ENCODE measurements at regions not wholly inside any gene's neighbourhood (a gene's known extent, or its start where the extent isn't known, plus 50 kb on each side); places are given as distances from the start of the nearest gene placed in this dataset.

DNA sequence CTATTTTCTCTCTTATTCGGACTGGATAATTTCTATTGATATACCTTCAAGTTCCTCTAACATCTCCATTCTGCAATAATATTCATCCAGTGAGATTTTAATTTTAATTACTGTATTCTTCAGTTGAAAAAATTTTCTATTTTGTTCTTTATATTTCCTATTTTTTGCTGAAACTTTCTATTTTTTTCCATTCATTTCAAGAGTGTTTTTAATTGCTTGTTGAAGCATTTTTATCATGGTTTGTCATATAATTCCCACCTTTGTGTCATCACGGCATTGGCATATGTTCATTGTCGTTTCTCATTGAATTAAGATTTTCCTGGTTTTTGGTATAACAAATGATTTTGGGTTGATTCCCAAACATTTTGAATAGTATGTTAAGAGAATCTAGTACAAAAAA is 214.9 kb upstream of the HDDC2 start:
- intact Hi-C loops (cut with micrococcal nuclease): no loop called here
- WGBS (ENCODE audit: insufficient coverage): no CpG with 5 or more reads among the region's 3 CpGs
- Histone ChIP-seq H3K9ac (ENCODE audit: low read length) (no peak overlapping the region), H3K4me1 (ENCODE audit: control insufficient read depth in 2 of 2, insufficient read depth in 2 of 2, low read length in 2 of 2) (no peaks in the 10 kb centered on the region), H3K27me3 (replicated peaks in 1 of 4; ENCODE audit: control extremely low read depth in 1 of 4, control insufficient read depth in 3 of 4, insufficient read depth in 4 of 4, low read length in 3 of 4) (peaks cover 0 to 5% (median 0%) of the 10 kb centered on the region in 4 experiments), H3K4me3 (ENCODE audit: control extremely low read depth in 1 of 5, extremely low read depth in 1 of 5, insufficient read depth in 1 of 5, low read depth in 2 of 5, low read length in 4 of 5) (no peak overlapping the region), H3K9me3 (ENCODE audit: control extremely low read depth in 1 of 3, control insufficient read depth in 2 of 3, insufficient read depth in 1 of 3, low read length in 2 of 3) (peaks cover 0 to 1% (median 0%) of the 10 kb centered on the region in 3 donors), H2AFZ (ENCODE audit: insufficient read depth, low read depth, low read length, poor library complexity, severe bottlenecking) (no peak overlapping the region), H3K36me3 (replicated peaks in 1 of 2; ENCODE audit: control extremely low read depth in 1 of 2, control insufficient read depth in 1 of 2, extremely low read depth in 1 of 2, insufficient read depth in 2 of 2, low read length in 1 of 2) (no peaks in the 10 kb centered on the region), H3K79me2 (ENCODE audit: control insufficient read depth, insufficient read depth, low read length) (no peaks in the 10 kb centered on the region), H4K20me1 (ENCODE audit: control insufficient read depth, insufficient read depth, low read length, poor library complexity, severe bottlenecking) (no peaks in the 10 kb centered on the region), H3K27ac (ENCODE audit: low read length in 2 of 2) (no peak overlapping the region), H3K4me2 (replicated peaks; ENCODE audit: low read depth, low read length, poor library complexity, severe bottlenecking) (no peak overlapping the region)
- H3K4me1 Mint-ChIP-seq: no peaks in the 10 kb centered on the region
- H3K27ac Mint-ChIP-seq: no peak overlapping the region
- ATAC-seq (ENCODE audit: low read depth) (no peak), DNase-seq (no peak)
- TF ChIP-seq, protein P1, sequence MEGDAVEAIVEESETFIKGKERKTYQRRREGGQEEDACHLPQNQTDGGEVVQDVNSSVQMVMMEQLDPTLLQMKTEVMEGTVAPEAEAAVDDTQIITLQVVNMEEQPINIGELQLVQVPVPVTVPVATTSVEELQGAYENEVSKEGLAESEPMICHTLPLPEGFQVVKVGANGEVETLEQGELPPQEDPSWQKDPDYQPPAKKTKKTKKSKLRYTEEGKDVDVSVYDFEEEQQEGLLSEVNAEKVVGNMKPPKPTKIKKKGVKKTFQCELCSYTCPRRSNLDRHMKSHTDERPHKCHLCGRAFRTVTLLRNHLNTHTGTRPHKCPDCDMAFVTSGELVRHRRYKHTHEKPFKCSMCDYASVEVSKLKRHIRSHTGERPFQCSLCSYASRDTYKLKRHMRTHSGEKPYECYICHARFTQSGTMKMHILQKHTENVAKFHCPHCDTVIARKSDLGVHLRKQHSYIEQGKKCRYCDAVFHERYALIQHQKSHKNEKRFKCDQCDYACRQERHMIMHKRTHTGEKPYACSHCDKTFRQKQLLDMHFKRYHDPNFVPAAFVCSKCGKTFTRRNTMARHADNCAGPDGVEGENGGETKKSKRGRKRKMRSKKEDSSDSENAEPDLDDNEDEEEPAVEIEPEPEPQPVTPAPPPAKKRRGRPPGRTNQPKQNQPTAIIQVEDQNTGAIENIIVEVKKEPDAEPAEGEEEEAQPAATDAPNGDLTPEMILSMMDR (IDR thresholded peaks at IDR 0.05): no peak
- no peak for TF ChIP-seq EZH2 (IDR thresholded peaks at IDR 0.05; ENCODE audit: borderline replicate concordance, insufficient read depth, low read depth, low read length, poor library complexity, severe bottlenecking)
- H3K27me3 Mint-ChIP-seq: peaks cover 18% of the 10 kb centered on the region
- CTCF ChIA-PET: interaction anchor here (0.6 kb wide), 1 partner anchor 204 kb away, joined by 3 read pairs; no protein-coding TSS in a partner anchor
- no peak overlapping the region for H3K4me3 Mint-ChIP-seq
- POLR2A ChIA-PET: no interaction called here
- peaks cover 4% of the 10 kb centered on the region for H3K9me3 Mint-ChIP-seq (ENCODE audit: insufficient read depth)

DNA sequence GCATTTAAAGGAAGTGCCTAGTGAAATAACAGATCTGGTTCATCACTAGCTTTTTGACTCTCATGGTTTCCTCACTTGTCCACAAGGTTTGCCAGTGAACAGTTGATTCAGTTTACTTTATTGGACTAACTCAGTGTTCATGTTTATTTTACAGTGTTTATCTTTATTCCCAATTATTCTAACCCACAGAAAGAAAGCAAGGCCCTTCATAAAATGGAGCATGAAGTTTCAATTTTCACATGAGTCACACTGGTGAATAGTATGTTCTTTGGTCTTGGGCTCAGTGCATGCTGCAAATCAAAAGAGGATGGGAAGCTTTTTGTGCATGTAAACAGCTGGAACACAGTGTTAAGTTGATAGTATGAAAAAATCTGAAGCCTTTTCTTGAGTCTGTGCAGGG is 217.6 kb upstream of the HDDC2 start:
- Histone ChIP-seq H3K27me3 (replicated peaks in 1 of 4; ENCODE audit: control extremely low read depth in 1 of 4, control insufficient read depth in 3 of 4, insufficient read depth in 4 of 4, low read length in 3 of 4) (peaks cover 0 to 2% (median 0%) of the 10 kb centered on the region in 4 experiments), H2AFZ (ENCODE audit: insufficient read depth, low read depth, low read length, poor library complexity, severe bottlenecking) (no peak overlapping the region), H3K4me1 (ENCODE audit: control insufficient read depth in 2 of 2, insufficient read depth in 2 of 2, low read length in 2 of 2) (no peaks in the 10 kb centered on the region), H3K36me3 (replicated peaks in 1 of 2; ENCODE audit: control extremely low read depth in 1 of 2, control insufficient read depth in 1 of 2, extremely low read depth in 1 of 2, insufficient read depth in 2 of 2, low read length in 1 of 2) (no peaks in the 10 kb centered on the region), H3K4me3 (ENCODE audit: control extremely low read depth in 1 of 5, extremely low read depth in 1 of 5, insufficient read depth in 1 of 5, low read depth in 2 of 5, low read length in 4 of 5) (no peak overlapping the region), H3K9ac (ENCODE audit: low read length) (no peak overlapping the region), H3K4me2 (replicated peaks; ENCODE audit: low read depth, low read length, poor library complexity, severe bottlenecking) (no peak overlapping the region), H3K27ac (ENCODE audit: low read length in 2 of 2) (no peak overlapping the region), H3K79me2 (ENCODE audit: control insufficient read depth, insufficient read depth, low read length) (no peaks in the 10 kb centered on the region), H4K20me1 (ENCODE audit: control insufficient read depth, insufficient read depth, low read length, poor library complexity, severe bottlenecking) (no peaks in the 10 kb centered on the region), H3K9me3 (ENCODE audit: control extremely low read depth in 1 of 3, control insufficient read depth in 2 of 3, insufficient read depth in 1 of 3, low read length in 2 of 3) (peaks cover 0 to under 1% (median 0%) of the 10 kb centered on the region in 3 donors)
- Mint-ChIP-seq H3K4me1 (no peaks in the 10 kb centered on the region), H3K4me3 (no peak overlapping the region), H3K27me3 (peaks cover 27% of the 10 kb centered on the region), H3K27ac (no peak overlapping the region), H3K9me3 (ENCODE audit: insufficient read depth) (peaks cover 4% of the 10 kb centered on the region)
- no peak for ATAC-seq (ENCODE audit: low read depth)
- intact Hi-C loops (cut with micrococcal nuclease): no loop called here
- DNase-seq: no peak
- ChIA-PET CTCF (no interaction called here), POLR2A (no interaction called here)
- TF ChIP-seq, protein P1 (IDR thresholded peaks at IDR 0.05): no peak
- TF ChIP-seq EZH2 (IDR thresholded peaks at IDR 0.05; ENCODE audit: borderline replicate concordance, insufficient read depth, low read depth, low read length, poor library complexity, severe bottlenecking): no peak
